SU-DHL-6 (cell line): ENCODE measurements at regions not wholly inside any gene's neighbourhood (a gene's known extent, or its start where the extent isn't known, plus 50 kb on each side); places are given as distances from the start of the nearest gene placed in this dataset.

Experiments used
- CTCF ChIP-seq: fragments of 200-600 bp; sonication (generic); IDR thresholded peaks from one replicate; pipeline ENCODE4 v1.5.1; 2017; ENCODE audit warnings: antibody characterized with exemption, mild to moderate bottlenecking, low read length, moderate library complexity; ENCODE audit not compliant: insufficient read depth, poor library complexity, severe bottlenecking
- EZH2phosphoT487 ChIP-seq: fragments of 200-600 bp; sonication (generic), shearing (Covaris generic); conservative IDR thresholded peaks from 2 replicates; pipeline ENCODE4 v1.6.1; 2018; ENCODE audit warnings: mild to moderate bottlenecking, antibody characterized with exemption, low read length, moderate library complexity, mixed read lengths

GRCh38 chr17:45702666-45703266, 81.4 kb upstream of the CRHR1 start:
- TF ChIP-seq EZH2phosphoT487 (no peak), CTCF (no peak)
